Upper lobe of right lung (tissue), 1 donor: ENCODE measurements at regions not wholly inside any gene's neighbourhood (a gene's known extent, or its start where the extent isn't known, plus 50 kb on each side); places are given as distances from the start of the nearest gene placed in this dataset.

Experiments used
- ATAC-seq: fragments of 200-7000 bp; cut with Tn5 transposase; one replicate; pipeline ENCODE4 v1.9.1; 2020; ENCODE audit warnings: mild to moderate bottlenecking, moderate library complexity
- DNase-seq: peaks from one replicate; pipeline ENCODE4 v3.0.0-alpha.2; 2020
- H3K27ac ChIP-seq: fragments of 200-600 bp; one replicate; pipeline ENCODE4 v1.8.0; 2022
- H3K27me3 ChIP-seq: fragments of 200-600 bp; one replicate; pipeline ENCODE4 v1.8.0; 2022; ENCODE audit warnings: mild to moderate bottlenecking
- H3K36me3 ChIP-seq: fragments of 200-600 bp; one replicate; pipeline ENCODE4 v1.8.0; 2022
- H3K4me1 ChIP-seq: fragments of 200-600 bp; one replicate; pipeline ENCODE4 v1.8.0; 2022
- H3K4me3 ChIP-seq: fragments of 200-600 bp; one replicate; pipeline ENCODE4 v1.8.0; 2022; ENCODE audit warnings: mild to moderate bottlenecking
- H3K9me3 ChIP-seq: fragments of 200-600 bp; one replicate; pipeline ENCODE4 v1.8.0; 2022
- intact Hi-C: fragments of 100-400 bp; cut with DNase I; formaldehyde crosslinking; loops from one replicate; pipeline ENCODE4 v1.11.0; 2022
- TF ChIP-seq, protein P1 (sequence below): fragments of 200-600 bp; IDR thresholded peaks from one replicate; pipeline ENCODE4 v1.8.0; 2022; ENCODE audit warnings: antibody characterized with exemption
- donor health status: DM: no; HTN: yes; CAD: no; lungs with severe emphysema.

DNA sequence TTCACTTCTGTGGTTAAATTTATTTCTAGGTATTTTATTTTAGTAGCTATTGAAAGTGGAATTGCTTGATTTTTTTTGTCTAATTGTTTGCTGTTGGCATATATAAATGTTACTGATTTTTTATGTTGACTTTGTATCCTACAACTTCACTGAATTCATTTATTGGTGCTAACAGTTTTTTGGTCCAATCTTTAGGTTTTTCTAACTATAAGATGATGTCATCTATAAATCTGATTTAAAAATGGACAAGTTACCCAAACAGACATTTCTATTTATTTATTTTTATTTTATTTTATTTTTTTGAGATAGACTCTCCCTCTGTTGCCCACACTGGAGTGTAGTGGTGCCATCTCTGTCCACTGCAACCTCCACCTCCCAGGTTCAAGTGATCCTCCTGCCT, 162.3 kb downstream of the COX7C start:
- intact Hi-C loops = no loop called here
- DNase-seq = no peak
- H3K4me1 ChIP-seq = no peaks in the 10 kb centered on the region
- no peak for ATAC-seq
- H3K9me3 ChIP-seq = no peaks in the 10 kb centered on the region
- TF ChIP-seq, protein P1, sequence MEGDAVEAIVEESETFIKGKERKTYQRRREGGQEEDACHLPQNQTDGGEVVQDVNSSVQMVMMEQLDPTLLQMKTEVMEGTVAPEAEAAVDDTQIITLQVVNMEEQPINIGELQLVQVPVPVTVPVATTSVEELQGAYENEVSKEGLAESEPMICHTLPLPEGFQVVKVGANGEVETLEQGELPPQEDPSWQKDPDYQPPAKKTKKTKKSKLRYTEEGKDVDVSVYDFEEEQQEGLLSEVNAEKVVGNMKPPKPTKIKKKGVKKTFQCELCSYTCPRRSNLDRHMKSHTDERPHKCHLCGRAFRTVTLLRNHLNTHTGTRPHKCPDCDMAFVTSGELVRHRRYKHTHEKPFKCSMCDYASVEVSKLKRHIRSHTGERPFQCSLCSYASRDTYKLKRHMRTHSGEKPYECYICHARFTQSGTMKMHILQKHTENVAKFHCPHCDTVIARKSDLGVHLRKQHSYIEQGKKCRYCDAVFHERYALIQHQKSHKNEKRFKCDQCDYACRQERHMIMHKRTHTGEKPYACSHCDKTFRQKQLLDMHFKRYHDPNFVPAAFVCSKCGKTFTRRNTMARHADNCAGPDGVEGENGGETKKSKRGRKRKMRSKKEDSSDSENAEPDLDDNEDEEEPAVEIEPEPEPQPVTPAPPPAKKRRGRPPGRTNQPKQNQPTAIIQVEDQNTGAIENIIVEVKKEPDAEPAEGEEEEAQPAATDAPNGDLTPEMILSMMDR = no peak
- no peak overlapping the region for H3K4me3 ChIP-seq
- no peaks in the 10 kb centered on the region for H3K27me3 ChIP-seq
- H3K36me3 ChIP-seq = no peaks in the 10 kb centered on the region
- no peak overlapping the region for H3K27ac ChIP-seq

DNA sequence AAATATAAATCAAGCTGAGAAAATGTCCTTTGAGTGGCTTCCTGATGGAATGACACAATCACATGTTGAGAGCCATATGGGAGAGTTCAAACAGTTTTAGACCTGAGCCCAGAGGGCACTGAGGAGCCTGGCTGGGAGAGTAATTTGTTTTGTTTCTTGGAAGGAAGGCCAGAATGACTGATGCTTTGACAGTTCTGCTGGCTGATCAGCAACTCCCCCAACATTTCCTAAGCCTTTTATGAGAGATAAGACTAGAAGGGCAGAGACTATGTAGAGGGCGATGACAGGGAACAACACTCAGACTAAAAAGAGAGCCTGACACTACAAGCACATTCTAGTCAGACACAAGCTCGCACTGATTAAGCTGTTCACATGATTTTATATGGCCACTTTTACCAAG, 169.2 kb downstream of the COX7C start:
- no peaks in the 10 kb centered on the region for H3K27me3 ChIP-seq
- H3K4me3 ChIP-seq = no peak overlapping the region
- no peaks in the 10 kb centered on the region for H3K36me3 ChIP-seq
- ATAC-seq = no peak
- no peaks in the 10 kb centered on the region for H3K4me1 ChIP-seq
- intact Hi-C loops = no loop called here
- H3K9me3 ChIP-seq = no peaks in the 10 kb centered on the region
- no peak for DNase-seq
- TF ChIP-seq, protein P1 = no peak
- no peak overlapping the region for H3K27ac ChIP-seq

DNA sequence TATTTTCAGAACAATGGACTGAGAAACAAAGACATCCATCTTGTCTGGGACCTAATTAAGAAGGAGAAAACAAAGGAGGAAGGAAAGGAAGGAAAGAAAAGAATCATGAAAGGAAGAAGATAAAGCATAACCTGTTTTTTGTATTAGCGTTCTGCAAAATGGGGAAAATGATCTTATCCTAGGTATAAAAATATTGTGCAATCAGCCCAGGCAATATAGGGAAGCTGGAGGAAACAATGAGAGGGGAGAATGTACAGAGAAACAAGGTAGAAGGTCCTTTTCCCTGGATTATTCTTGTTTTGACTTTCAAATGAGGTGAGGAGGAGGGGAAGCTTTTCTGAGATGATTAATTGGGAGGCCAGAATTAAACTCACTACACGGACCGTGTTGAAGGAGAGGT, 177.9 kb downstream of the COX7C start:
- DNase-seq (no peak), ATAC-seq (no peak)
- H3K4me1 ChIP-seq = no peaks in the 10 kb centered on the region
- intact Hi-C loops = no loop called here
- H3K4me3 ChIP-seq = no peak overlapping the region
- H3K27ac ChIP-seq = no peak overlapping the region
- H3K9me3 ChIP-seq = no peaks in the 10 kb centered on the region
- TF ChIP-seq, protein P1 = no peak
- no peaks in the 10 kb centered on the region for H3K36me3 ChIP-seq
- H3K27me3 ChIP-seq = no peaks in the 10 kb centered on the region

DNA sequence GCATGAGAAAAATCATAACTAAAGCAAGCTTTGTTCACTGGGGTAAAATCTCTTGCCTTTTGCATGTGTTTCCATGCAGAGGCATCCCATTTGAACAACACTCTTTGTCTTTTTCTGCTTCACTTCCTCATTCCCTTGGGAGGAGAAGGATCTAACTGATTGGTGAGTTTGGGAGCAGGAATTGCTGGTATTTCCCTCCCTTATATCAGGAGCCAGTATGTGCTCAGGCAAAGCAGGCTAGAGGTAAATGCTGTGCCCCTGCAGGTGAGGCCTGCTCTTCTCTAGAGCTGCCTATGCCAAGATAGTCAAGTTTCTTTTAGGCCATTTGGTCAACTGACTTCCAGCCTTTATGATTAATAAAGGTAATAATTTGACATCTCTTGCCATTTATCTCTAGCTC, 179.9 kb downstream of the COX7C start:
- Histone ChIP-seq H3K4me1 (no peaks in the 10 kb centered on the region), H3K9me3 (no peaks in the 10 kb centered on the region), H3K27me3 (no peaks in the 10 kb centered on the region), H3K27ac (no peak overlapping the region), H3K36me3 (no peaks in the 10 kb centered on the region), H3K4me3 (no peak overlapping the region)
- ATAC-seq (no peak), DNase-seq (no peak)
- intact Hi-C loops = no loop called here
- TF ChIP-seq, protein P1 = no peak

- H3K4me1 ChIP-seq = no peaks in the 10 kb centered on the region
- intact Hi-C loops = no loop called here
- H3K4me3 ChIP-seq = no peak overlapping the region
- no peaks in the 10 kb centered on the region for H3K36me3 ChIP-seq
- H3K27me3 ChIP-seq = no peaks in the 10 kb centered on the region
- TF ChIP-seq, protein P1 = no peak
- H3K27ac ChIP-seq = no peak overlapping the region
- ATAC-seq (no peak), DNase-seq (no peak)
- H3K9me3 ChIP-seq = no peaks in the 10 kb centered on the region
Measured at GRCh38 chr5:86806206-86806605, 188.5 kb downstream of the COX7C start.
